Right renal pelvis (tissue), 4 donors: ENCODE measurements at regions not wholly inside any gene's neighbourhood (a gene's known extent, or its start where the extent isn't known, plus 50 kb on each side); places are given as distances from the start of the nearest gene placed in this dataset.

ENCODE experiments used
- DNase-seq, 4 donors: peaks; one replicate each; pipeline ENCODE4 v3.0.0-alpha.2; 2013; ENCODE audit warnings: low read depth in 4 of 4, low spot score in 3 of 4, missing footprints in 1 of 4

- no peak for DNase-seq
Measured at GRCh38 chr1:185375583-185375982, 58.5 kb upstream of the IVNS1ABP start.

- DNase-seq: no peak
Measured at GRCh38 chr1:185373813-185374529, 56.9 kb upstream of the IVNS1ABP start.

GRCh38 chr1:185369786-185370185, 52.7 kb upstream of the IVNS1ABP start:
- no peak for DNase-seq

- DNase-seq: no peak
Measured at GRCh38 chr1:185368913-185369491, 52.0 kb upstream of the IVNS1ABP start.

- no peak for DNase-seq
Measured at GRCh38 chr1:185368313-185368855, 51.3 kb upstream of the IVNS1ABP start.

GRCh38 chr1:185367218-185367617, 50.2 kb upstream of the IVNS1ABP start:
- no peak for DNase-seq
